ENCODE measurements at regions not wholly inside any gene's neighbourhood (a gene's known extent, or its start where the extent isn't known, plus 50 kb on each side); places are given as distances from the start of the nearest gene placed in this dataset.
"Not testable (repeated sequence)": the region's sequence is repeated elsewhere in the genome, so short reads cannot be mapped to it uniquely, and the experiment has no call there.

DNA sequence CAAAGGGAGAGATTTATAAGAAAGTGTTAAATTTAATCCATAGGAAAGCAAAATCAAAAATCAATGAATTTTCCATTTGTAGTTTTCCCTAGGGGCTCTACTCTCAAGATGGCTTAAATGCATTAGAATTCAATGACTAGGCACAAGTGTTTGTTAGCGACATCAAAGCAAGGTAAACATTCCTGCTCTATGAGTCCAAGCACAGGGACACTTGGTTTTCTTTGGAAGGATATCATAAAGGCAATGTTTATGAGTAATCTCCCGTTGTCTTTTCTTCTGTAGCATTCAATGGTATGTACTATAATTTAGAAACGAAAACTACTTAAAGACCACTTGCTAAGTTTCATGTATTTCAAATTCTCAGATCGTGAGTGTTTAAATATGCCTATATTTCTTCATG, 54.8 kb upstream of the ZNF717 start:
- DNase-seq (ENCODE audit: low read depth, low spot score), result not testable (repeated sequence)

DNA sequence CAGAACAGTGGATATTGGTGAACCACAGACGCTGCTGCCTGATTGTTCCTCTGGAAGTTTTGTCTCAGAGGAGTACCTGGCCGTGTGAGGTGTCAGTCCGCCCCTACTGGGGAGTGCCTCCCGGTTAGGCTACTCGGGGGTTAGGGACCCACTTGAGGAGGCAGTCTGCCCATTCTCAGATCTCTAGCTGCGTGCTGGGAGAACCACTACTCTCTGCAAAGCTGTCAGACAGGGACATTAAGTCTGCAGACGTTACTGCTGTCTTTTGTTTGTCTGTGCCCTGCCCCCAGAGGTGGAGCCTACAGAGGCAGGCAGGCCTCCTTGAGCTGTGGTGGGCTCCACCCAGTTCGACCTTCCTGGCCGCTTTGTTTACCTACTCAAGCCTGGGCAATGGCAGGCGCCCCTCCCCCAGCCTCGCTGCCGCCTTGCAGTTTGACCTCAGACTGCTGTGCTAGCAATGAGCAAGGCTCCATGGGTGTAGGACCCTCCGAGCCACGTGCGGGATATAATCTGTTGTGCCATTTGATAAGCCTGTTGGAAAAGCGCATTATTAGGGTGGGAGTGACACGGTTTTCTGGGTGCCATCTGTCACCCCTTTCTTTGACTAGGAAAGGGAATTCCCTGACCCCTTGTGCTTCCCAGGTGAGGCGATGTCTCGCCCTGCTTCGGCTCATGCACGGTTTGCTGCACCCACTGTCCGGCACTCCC, 65.1 kb upstream of the ZNF717 start:
- peak; percentile 52 for DNase-seq (ENCODE audit: low read depth, low spot score)

DNA sequence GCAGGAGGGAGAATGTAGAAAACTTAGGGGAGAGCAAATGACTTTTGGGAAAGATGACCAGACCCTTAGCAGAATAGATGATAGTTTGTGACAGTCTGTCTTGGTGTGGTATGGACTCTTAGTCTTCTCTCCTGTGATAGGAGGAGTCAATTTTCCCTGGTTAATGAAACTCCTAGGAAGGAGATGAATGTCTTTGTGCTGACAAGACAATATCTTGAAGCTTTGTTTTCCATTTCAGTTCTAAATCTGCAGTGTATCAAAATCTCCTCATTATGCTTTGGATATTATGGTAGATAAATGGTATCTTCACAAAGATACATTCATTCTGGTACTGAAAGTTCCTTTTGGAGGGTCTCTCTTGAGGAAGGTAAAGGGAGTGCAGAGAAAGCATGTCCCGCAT, 77.8 kb upstream of the ZNF717 start:
- DNase-seq (ENCODE audit: low read depth, low spot score), result no peak

DNA sequence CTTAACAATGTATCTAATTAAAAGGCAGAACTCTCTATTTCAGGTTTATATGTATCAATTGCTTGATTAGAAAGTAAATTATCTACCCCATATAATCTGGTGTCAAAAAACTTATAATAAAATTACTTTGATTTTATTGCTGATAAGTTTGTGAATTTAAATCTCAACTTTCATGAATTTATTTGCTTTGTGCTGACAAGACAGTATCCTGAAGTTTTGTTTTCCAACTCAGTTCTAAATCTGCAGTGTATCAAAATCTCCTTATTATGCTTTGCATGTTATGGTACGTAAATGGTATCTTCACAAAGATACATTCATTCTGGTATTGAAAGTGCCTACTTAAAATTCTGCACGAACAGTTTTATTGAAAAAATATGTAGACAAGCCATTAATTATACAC, 78.5 kb upstream of the ZNF717 start:
- DNase-seq (ENCODE audit: low read depth, low spot score), result no peak

DNA sequence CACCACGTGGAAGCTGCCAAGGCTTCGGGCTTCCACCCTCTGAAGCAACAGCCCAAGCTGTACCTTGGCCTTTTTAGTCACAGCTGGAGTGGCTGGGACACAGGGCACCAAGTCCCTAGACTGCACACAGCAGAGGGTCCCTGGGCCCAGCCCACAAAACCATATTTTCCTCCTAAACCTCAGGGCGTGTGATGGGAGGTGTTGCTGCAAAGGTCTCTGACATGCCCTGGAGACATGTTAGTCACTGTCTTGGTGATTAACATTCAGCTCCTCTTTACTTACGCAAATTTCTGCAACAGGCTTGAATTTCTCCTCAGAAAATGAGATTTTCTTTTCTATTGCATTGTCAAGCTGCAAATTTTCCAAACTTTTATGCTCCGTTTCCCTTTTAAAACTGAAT, 98.4 kb upstream of the ZNF717 start:
- peak; percentile 6 for DNase-seq (ENCODE audit: low read depth, low spot score)

DNA sequence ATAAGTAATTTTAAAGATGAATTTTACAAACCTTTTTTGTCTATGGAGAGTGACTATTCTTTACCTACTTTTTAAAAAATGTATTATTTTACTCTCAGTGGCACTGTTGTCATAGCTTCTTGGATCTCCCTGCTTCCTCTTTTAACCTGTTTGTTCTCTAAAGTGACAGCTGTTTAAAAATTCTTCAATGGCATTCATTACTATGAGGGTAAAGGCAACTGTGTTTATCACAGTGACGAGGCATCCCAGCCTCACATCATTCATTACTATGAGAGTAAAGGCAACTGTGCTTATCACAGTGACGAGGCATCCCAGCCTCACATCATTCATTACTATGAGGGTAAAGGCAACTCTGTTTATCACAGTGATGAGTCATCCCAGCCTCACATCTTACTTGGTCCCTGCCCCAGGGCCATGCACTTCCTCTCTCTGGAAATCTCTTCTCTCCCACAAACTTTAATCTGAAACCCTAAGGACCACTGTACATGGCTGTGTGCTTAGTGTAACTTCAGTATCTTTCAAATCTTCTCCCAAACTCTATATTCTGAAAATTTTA, 101.7 kb upstream of the ZNF717 start:
- DNase-seq (ENCODE audit: low read depth, low spot score), result no peak

DNA sequence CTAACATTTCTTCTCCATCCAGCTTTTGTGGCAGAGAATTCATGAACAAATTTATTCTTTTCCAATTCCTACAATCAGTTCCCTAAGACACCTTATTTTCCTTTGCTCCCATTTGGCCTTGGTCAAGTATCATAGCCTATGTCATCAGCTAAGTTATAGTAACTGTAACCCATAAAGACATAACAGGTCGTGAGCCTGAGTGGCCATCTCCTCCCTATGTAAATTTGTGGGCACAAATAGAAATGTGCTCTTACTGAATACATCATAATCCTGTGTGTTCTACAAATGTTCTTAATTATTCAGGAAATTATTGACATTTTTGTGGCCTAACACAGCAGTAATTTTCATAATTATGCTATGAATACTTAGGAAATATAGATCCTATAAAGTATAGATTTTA, 108.9 kb upstream of the ZNF717 start:
- no peak for DNase-seq (ENCODE audit: low read depth, low spot score)

DNA sequence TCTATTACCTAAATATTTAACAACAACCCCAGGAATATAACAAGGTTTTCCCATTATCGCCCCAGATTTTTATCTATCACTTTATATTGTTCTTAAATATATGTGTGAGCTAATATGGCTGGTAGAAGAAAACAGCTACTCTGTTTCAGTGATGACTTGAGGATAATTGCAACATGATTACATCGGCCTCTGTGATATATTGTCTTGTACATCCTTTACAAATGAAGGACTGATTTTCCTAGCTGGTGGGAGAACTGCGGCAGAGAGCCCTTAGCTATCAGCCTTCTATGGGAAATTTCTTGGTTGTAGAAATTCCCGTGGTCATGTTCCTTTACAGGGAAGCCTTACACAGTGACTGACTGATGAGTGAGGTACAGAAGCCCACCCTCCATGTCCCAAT, 110.9 kb upstream of the ZNF717 start:
- DNase-seq (ENCODE audit: low read depth, low spot score), result no peak

DNA sequence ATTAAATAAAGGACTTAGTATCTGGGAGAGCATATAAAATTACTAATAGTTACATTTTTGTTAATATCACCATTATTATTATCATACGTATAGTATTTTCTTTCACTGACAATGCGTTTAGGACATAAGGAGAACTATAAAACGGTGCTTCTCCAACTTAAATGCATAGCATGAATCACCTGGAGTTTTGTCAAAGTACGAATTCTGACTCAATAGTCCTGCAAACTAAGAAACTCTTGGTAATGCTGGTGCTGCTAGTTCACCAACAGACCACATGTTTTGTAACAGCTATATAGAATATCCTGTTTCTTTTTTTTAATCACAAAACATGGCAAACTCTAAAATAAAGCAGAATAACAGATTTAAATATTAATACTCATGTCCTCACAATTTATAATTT, 116.1 kb upstream of the ZNF717 start:
- not testable (repeated sequence) for DNase-seq (ENCODE audit: low read depth, low spot score)

DNA sequence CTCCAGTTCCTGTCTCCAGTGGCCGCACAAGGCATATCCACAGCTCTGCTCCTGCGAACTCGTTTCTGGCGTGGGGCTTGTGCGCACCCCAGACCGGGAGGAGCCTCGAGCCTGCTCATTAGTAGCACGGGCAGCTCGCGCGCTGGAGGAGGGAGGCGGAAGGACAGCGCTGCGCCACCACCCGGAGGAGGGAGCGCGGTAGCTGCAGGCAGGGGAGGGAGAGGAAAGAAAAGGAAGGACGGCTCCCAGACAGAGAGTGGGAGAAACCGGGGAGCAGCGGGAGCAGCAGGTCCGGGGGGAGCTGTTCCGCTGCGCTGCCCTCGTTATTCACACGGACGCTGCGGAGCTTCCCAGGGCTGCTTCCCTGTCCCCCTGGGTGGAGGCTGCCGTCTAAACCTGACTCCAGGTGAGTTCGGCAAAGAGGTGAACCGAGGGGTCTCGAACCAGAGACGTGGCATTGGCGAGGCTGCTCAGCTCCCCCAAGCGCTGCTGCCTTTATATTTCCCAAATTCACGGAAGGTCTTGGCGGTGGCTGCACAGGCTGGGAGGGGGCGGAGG, 121.3 kb upstream of the ZNF717 start:
- DNase-seq (ENCODE audit: low read depth, low spot score), result peak; percentile 79

DNA sequence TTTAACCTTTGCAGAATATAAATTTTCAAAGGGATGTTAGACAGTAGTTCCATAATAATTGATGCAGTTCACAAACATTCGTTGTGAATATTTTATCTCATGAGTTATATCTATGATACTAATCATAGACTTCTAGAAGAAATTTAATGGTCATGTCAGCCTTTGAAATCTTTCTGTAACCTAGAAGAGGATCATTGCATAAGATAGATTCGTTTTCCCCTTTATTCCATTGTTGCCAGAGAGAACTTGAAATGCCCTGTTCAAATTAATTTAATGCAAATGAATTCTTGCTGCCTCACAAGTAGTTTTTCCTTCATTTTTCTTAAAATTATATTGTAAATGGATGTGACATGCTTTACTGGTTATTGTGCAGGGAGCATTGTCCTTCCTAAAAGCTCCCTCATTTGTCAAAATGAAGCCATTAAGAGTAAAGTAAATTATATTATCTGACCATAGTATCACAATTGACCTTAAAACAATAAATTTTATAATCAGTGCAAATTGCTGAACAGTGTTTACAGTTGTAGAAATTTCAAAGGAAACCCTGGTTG, 128.5 kb upstream of the ZNF717 start:
- no peak for DNase-seq (ENCODE audit: low read depth, low spot score)

DNA sequence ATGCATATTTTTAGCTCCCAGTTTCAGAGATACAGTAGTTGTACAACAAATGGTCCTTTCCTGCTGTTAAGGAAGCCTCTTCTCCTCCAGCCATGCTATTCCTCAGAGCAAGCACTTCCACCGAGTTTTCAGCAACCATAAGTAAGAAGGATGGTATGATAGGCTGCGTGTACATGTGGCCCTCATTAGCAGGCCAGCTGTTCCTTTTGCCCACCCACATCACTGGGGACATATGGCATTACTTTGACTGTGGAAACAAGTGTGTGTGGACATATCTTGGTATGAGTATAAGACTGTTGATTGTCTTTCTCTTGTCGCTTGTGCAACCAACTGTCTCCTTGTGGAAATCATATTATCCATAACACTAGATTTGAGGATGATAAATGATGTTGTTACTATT, 129.4 kb upstream of the ZNF717 start:
- DNase-seq (ENCODE audit: low read depth, low spot score), result not testable (repeated sequence)

DNA sequence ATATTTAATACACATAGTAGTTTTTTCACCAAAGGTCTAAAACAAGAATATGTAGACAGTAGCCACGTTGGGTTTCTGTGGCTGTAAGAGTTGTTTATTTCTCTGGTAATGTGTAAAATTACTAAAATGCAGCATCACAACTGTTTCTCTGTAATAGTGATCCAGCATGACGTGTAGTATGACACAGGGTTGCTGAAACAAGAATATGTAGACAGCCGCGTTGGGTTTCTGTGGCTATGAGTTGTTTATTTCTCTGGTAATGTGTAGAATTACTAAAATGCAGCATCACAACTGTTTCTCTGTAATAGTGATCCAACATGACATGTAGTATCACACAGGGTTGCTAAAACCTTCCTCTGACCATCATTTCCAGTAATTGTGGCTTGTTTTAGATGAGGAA, 153.6 kb upstream of the ZNF717 start:
- no peak for DNase-seq (ENCODE audit: low read depth, low spot score)

DNA sequence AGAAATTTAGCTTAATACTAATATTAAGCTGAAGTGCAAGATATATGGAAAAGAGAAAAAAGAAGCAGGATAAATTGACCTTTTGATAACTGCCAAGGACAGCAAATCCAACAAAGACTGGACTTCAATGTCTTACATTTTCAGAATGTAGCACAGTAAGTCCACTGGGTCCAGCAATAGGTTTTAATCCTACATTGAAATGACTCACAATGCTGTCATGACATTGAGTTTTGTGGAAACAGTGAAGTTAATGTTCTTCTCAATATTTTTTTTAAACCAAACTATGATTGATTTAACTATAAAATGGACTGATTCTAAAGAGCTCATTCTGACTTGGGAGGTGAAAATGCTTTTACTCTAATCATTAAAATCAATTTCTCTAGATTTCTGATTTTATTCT, 166.6 kb upstream of the ZNF717 start:
- DNase-seq (ENCODE audit: low read depth, low spot score), result no peak

DNA sequence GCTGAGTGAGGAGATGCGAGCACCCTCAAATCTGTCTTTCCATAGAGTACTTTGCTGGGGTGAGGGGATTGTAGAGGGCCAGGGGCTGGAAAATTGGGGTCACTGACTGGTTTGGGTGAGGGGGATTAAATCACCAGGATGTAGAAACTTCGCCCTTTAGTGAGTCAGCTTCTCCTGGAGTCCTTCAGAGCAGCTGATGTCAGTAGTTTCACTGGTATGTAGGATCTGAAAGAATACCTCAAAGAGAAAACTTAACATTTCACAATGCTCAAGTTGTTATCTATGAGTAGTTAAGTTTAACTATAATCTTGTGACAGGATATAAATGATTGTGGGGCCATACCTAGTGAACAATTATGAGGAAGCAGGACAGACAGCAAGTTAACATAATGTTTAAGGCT, 174.7 kb upstream of the ZNF717 start:
- DNase-seq (ENCODE audit: low read depth, low spot score), result not testable (repeated sequence)

DNA sequence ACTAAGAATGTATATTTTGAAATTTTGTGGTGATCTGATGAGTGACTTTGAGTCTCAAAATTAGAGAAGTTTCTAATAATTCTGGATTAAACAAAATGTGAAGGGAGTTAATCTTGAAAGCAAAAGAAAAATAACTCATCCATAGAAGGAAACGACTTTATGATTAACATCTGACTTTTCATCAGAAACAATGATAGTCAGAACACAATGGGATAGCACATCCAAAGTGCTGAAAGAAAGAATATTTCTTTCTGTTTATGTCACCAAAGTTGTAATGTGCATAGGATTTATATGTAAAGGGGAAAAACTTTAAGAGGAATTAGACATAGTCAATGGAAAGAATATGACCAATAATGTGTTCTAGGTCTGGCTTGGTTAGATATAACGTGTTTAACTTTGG, 176.7 kb upstream of the ZNF717 start:
- DNase-seq (ENCODE audit: low read depth, low spot score), result not testable (repeated sequence)

DNA sequence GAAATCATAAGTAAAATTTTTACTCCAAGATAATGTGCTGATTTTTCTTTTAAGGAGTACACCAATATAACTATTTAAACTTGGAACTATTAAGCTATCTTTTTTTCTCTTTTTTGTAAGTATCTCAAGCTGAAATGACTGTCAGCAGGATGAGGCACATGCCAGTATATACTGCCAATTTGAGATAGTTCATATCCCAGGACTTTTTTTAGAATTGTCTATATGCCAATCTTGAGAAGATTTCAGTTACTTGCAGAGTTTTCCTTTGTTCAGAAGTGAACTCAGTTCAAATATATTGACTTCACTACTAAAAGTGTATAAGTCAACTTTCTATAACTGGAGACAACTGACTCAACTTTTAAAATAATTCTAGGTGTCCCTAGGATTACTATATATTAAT, 181.7 kb upstream of the ZNF717 start:
- no peak for DNase-seq (ENCODE audit: low read depth, low spot score)

DNA sequence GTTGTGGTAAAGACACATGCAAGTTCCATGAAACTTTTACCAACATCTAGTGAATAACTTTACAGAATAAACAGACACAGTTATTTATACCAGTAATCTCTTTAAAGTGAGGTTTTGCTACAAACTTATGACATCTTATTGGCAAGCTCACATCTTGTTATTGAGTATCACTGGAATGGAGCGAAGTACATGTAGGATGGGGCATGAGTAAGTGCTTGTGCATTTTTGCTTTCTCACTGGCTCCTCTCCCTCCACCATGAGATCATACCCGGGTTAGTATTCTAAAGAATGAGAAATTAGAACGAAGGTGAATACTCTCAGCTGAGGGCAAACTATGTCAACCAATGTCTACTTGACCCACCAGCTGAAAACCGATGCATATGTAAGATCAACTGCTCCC, 193.3 kb upstream of the ZNF717 start:
- no peak for DNase-seq (ENCODE audit: low read depth, low spot score)

DNA sequence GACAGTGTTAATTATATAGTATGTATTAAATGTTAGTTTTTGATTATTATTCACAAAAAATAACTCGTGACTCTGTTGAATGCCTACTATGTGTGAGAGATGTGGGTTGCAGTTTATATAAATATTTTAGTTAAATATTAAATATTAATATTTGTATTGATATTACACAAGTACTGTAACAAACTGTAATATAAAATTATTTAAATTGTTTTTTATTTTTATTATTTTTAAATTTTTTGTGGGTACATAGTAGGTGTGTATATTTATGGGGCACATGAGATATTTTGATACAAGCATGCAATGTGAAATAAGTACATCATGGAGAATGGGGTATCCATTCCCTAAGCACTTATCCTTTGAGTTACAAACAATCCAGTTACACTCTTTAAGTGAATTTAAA, 196.1 kb upstream of the ZNF717 start:
- DNase-seq (ENCODE audit: low read depth, low spot score), result no peak

DNA sequence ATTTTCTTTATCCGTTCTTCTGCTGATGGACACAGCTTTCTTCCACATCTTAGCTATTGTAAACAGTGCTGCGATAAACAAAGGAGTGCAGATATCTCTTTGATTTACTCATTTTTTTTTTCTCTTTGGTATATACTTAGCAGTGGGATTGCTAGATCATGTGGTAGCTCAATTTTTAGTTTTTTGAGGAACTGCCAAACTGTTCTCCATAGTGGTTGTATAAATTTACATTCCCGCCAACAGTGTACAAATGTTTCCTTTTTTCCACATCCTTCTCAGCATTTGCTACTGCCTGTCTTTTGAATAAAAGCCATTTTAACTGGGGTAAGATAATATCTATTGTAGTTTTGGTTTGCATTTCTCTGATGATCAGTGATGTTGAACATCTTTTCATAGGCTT, 196.8 kb upstream of the ZNF717 start:
- DNase-seq (ENCODE audit: low read depth, low spot score), result no peak

DNA sequence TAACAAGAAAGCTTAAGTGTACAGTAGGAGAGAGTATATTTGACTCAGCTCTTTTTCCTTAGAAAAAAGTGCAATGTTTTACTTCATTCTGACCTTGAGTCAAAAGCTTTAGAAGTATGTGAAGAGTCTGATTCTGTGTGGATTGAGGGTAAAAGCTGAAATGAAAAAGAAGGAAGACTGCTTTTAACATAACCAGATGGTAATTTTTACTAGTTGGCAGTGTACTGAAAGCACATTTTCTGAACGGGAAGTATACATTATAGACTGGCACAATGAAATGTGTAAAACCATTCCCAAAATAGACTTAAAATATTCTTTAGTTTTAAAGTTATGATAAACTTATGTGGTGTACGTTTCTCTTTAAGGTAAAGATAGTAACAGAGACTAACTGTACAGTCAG, 197.8 kb upstream of the ZNF717 start:
- DNase-seq (ENCODE audit: low read depth, low spot score), result no peak

DNA sequence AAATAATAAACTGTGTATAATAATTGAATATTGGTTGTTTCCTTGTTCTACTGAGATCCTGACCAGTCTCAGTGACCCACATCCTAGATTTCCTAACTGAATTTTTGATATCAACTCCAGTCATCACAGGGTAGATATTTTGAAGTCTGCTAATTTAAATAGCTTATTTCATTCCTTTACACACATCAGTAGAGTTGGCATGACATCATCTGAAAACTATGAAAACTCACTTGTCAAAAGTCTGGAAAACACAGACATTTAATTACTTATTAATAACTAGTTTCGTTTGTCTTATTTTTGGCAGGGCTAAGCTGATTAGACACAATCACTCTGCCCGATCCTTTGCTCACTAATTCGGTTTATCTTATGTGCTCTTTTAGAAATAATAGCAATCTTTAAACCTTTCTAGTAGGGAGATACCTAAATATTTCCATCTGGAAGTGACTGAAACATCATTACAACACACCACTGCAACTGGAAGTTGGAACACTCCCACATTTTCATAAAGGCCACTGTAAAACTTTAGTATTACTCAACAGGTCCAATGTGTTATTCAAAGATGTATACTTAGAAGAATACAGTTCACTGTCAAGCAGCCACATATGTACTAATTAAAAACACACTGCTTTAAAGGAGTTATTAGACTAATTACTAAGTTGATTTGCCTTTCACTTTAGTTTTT, 198.4 kb upstream of the ZNF717 start:
- DNase-seq (ENCODE audit: low read depth, low spot score), result no peak

DNA sequence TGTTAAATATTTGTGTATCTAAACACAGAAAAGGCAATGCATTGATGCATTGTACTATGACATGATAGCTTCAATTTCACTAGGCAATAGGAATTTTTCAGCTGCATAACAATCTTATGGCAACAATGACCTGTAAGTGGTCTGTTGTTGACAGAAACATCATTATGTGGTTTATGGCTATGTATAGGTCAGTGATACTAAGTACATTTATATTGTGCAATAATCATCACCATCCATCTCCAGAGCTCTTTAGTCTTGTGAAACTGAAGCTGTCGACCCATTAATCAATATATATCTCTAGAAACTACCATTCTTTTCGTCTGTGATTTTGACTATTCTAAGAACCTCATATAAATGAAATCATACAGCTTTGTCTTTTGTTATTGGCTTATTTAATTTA, 200.1 kb upstream of the ZNF717 start:
- no peak for DNase-seq (ENCODE audit: low read depth, low spot score)
